Activated naive CD4-positive, alpha-beta T cell treated with anti-CD3 and anti-CD28 coated beads for 36 hours (primary cell): ENCODE measurements at regions not wholly inside any gene's neighbourhood (a gene's known extent, or its start where the extent isn't known, plus 50 kb on each side); places are given as distances from the start of the nearest gene placed in this dataset.
"Not testable (repeated sequence)": the region's sequence is repeated elsewhere in the genome, so short reads cannot be mapped to it uniquely, and the experiment has no call there.

Experiments
- CTCF ChIA-PET: fragments of 350-600 bp; sonication (Branson Sonifier 250); formaldehyde crosslinking; loops from one replicate; lab custom pipeline; 2021; ENCODE audit warnings: antibody characterized with exemption; lab: Charles Lee
- DNase-seq: peaks from one replicate; pipeline ENCODE4 v3.0.0-alpha.2; 2020
- H3K27ac Mint-ChIP-seq: one replicate; pipeline ENCODE4 v1.8.0; 2021; ENCODE audit warnings: mild to moderate bottlenecking, mixed read lengths
- H3K27me3 Mint-ChIP-seq: one replicate; pipeline ENCODE4 v1.8.0; 2021; ENCODE audit warnings: low read depth, mixed read lengths
- H3K36me3 Mint-ChIP-seq: one replicate; pipeline ENCODE4 v1.8.0; 2021; ENCODE audit warnings: low read depth, mixed read lengths
- H3K4me1 Mint-ChIP-seq: one replicate; pipeline ENCODE4 v1.8.0; 2021; ENCODE audit warnings: low read depth, mixed read lengths
- H3K4me3 Mint-ChIP-seq: one replicate; pipeline ENCODE4 v1.8.0; 2021; ENCODE audit warnings: mild to moderate bottlenecking, moderate library complexity, mixed read lengths
- H3K9me3 Mint-ChIP-seq: one replicate; pipeline ENCODE4 v1.8.0; 2021; ENCODE audit warnings: mixed read lengths
- intact Hi-C: fragments of 100-400 bp; cut with micrococcal nuclease; formaldehyde crosslinking; loops from one replicate; pipeline ENCODE4 v1.15.1; 2023

DNA sequence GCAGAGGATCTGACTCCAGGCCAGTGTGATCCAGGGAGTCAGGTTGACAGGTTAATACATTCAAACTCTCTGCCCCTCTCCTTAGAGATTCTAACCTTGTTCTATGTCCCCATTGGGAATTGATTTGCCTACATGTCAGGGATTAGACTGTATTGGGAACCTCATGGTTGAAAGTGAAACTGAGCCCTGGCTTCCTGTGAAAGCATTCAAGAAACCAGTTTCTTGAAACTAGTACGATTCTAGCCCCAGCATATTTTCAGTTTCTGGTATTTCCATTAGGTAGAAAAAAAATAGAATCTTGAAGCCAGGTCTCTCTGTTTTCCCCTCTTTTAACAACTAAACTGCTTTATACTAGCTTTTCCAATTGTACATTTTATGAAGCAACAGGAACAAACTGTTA, 140.4 kb upstream of the ABI3BP start:
- intact Hi-C loops: no loop called here
- no peaks in the 10 kb centered on the region for H3K36me3 Mint-ChIP-seq
- peaks cover 11% of the 10 kb centered on the region for H3K4me1 Mint-ChIP-seq
- H3K4me3 Mint-ChIP-seq: no peak overlapping the region
- H3K27ac Mint-ChIP-seq: no peak overlapping the region
- CTCF ChIA-PET: no interaction called here
- H3K27me3 Mint-ChIP-seq: no peaks in the 10 kb centered on the region
- DNase-seq: no peak
- peaks cover 3% of the 10 kb centered on the region for H3K9me3 Mint-ChIP-seq

DNA sequence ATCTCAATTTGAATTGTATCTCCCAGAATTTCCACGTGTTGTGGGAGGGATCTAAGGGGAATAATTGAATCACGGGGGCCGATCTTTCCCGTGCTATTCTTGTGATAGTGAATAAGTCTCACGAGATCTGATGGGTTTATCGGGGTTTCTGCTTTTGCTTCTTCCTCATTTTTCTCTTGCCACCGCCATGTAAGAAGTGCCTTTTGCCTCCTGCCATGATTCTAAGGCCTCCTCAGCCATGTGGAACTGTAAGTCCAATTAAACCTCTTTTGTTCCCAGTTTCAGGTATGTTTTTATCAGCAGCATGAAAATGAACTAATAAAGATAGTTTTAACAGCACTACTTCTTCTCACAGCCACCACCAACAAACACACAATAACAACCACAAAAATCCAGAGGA, 140.0 kb upstream of the ABI3BP start:
- H3K36me3 Mint-ChIP-seq, H3K9me3 Mint-ChIP-seq, intact Hi-C loops, H3K27me3 Mint-ChIP-seq, DNase-seq, CTCF ChIA-PET, H3K4me3 Mint-ChIP-seq, H3K27ac Mint-ChIP-seq: not testable (repeated sequence)
- peaks cover 11% of the 10 kb centered on the region for H3K4me1 Mint-ChIP-seq

DNA sequence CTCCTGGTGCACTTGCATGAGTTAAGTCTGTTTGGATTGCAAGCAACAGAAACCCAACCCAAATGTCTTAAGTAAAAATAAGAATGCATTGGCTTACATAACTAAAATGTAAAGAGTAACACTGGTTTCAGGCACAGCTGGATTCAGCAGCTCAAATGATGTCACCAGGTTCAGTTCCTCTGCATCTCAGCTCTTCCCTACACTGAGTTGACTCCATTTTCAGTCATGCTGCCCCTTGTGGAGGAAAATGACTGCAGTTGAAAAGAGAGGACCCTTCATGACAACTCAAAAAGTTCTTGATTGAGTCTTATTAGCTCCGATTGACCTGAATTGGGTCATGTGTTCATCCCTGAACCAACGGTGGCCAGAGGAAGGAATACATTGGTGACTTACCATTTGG, 138.5 kb upstream of the ABI3BP start:
- Mint-ChIP-seq H3K9me3 (peaks cover 3% of the 10 kb centered on the region), H3K4me3 (no peak overlapping the region), H3K27ac (peak overlapping the region; percentile 6), H3K36me3 (no peaks in the 10 kb centered on the region), H3K27me3 (peaks cover 7% of the 10 kb centered on the region), H3K4me1 (peaks cover 11% of the 10 kb centered on the region)
- CTCF ChIA-PET: interaction anchor here (1.0 to 1.1 kb wide), 2 partner anchors 15 to 28 kb away, joined by 3 read pairs; no protein-coding TSS in a partner anchor
- intact Hi-C loops: no loop called here
- DNase-seq: no peak

DNA sequence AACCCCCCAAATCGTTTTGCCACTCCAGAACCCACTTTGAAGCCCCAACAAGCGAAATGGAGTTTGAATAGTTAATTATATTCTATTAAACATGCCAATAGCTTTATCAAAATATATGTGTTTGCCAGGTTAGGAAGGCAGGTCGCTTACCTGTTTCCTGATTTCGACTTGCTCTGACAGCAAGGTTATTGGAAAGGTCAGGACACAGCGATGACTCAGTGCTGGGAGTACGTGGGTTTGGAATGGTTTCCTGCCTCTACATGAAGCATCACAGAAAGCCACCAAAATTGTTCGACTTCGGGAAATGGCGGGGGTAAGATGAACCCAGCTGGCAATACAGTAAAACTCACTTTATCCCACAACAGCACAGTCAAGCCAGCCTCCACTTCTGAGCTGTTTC, 135.6 kb upstream of the ABI3BP start:
- Mint-ChIP-seq H3K27me3 (peaks cover 17% of the 10 kb centered on the region), H3K36me3 (no peaks in the 10 kb centered on the region), H3K27ac (no peak overlapping the region), H3K9me3 (peaks cover 3% of the 10 kb centered on the region), H3K4me1 (peaks cover 7% of the 10 kb centered on the region), H3K4me3 (no peak overlapping the region)
- CTCF ChIA-PET: no interaction called here
- intact Hi-C loops: no loop called here
- DNase-seq: no peak

DNA sequence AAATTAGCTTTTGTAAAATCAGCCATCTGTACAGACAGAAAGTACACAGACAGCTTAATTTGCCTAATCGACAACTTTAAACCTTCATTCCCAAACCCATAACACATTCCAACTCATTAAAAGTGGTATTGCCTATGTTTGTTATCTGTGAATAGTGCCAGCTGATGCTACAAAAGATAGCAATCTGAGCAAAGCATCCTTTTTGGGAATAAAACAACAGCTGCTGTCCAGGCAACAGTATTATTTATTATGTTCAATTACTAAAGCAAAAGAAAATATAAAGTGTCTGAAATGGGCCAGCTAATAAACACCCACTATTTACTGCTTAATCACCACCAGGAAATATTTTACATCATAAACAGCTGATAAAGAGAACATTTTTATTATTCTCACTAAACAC, 134.8 kb upstream of the ABI3BP start:
- CTCF ChIA-PET: interaction anchor here (0.6 kb wide), 1 partner anchor 517 kb away, joined by 3 read pairs; no protein-coding TSS in a partner anchor

DNA sequence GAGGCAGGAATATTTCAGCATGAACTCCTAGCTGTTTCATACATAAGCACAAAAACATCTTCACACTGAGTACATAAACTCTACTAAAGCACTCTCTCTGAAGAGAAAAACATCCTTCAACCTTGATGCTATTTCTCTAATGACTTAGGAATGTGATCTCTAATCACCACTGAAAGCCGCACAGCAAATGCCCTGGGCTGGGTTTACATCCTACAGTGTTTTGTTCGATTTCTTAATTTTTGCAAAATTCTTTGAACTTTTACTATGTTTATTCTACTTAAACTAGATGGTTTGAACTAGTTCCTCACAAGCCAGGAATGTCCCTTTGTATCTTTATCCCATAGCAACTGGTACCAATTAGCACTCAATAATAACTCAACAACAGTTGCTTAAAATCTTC, 130.9 kb upstream of the ABI3BP start:
- Mint-ChIP-seq H3K27ac (no peak overlapping the region), H3K9me3 (no peaks in the 10 kb centered on the region), H3K4me1 (no peaks in the 10 kb centered on the region), H3K4me3 (no peak overlapping the region), H3K36me3 (no peaks in the 10 kb centered on the region), H3K27me3 (peaks cover 19% of the 10 kb centered on the region)
- DNase-seq: no peak
- intact Hi-C loops: no loop called here
- CTCF ChIA-PET: no interaction called here

More for the DNA sequence above, 134.8 kb upstream of the ABI3BP start:
- Mint-ChIP-seq H3K27me3 (peaks cover 17% of the 10 kb centered on the region), H3K36me3 (no peaks in the 10 kb centered on the region), H3K4me1 (no peaks in the 10 kb centered on the region), H3K4me3 (no peak overlapping the region), H3K27ac (no peak overlapping the region), H3K9me3 (no peaks in the 10 kb centered on the region)
- DNase-seq: no peak
- intact Hi-C loops: no loop called here

DNA sequence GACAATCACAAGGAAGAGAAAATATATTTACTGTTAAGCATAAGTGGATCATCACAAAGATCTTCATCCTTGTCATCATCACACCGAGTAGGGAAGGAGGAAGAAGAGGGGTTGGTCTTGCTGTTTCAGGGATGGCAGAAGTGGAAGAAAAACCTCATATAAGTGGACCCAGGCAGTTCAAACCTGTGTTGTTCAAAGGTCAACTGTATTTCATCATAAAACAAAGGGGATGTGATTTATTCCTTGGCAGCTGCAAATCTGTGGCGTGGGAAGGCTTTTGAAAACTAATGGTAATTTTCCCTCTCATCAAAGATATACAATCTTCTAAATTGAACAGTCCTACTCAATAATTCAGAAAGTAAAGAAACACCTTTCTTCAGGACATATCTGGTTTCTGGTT, 129.9 kb upstream of the ABI3BP start:
- H3K9me3 Mint-ChIP-seq: no peaks in the 10 kb centered on the region
- no peak for DNase-seq
- H3K27me3 Mint-ChIP-seq: peaks cover 22% of the 10 kb centered on the region
- no peak overlapping the region for H3K27ac Mint-ChIP-seq
- no peaks in the 10 kb centered on the region for H3K36me3 Mint-ChIP-seq
- H3K4me1 Mint-ChIP-seq: no peaks in the 10 kb centered on the region
- CTCF ChIA-PET: no interaction called here
- intact Hi-C loops: no loop called here
- H3K4me3 Mint-ChIP-seq: no peak overlapping the region

DNA sequence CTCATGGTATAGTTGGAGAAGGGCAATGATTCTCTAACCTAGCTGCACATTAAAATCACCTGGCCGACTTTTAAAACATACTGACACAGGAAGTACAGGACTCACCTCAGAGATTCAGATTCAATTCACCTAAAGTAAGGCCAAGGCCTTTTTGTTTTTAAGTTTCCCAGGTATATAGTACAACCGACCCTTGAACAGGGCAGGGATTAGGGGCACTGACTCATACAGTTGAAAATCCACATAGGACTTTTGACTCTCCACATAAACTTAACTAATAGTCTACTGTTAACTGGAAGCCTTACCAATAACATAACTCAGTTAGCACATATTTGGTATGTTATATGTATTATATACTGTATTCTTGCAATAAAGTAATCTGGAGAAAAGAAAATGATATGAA, 129.5 kb upstream of the ABI3BP start:
- CTCF ChIA-PET: no interaction called here
- Mint-ChIP-seq H3K4me3 (no peak overlapping the region), H3K27me3 (peaks cover 22% of the 10 kb centered on the region), H3K9me3 (no peaks in the 10 kb centered on the region), H3K36me3 (no peaks in the 10 kb centered on the region), H3K4me1 (no peaks in the 10 kb centered on the region), H3K27ac (no peak overlapping the region)
- intact Hi-C loops: no loop called here
- DNase-seq: no peak

DNA sequence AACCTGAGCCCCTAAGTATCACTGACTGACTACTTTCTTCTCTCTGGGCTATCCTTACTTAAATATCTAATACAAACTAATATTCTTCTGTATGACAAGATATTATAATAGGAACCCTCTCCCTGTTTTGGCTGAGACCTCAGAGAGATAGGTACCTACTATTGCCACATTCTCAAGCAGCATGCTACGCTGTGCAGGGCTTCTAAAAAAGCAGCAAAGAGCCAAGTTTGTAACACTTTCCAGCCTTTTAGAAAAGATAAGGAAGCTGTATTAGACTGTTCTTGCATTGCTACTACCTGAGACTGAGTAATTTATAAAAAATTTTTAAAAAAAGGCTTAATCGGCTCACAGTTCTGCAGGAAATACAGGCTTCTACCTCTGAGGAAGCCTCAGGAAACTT, 126.8 kb upstream of the ABI3BP start:
- Mint-ChIP-seq H3K4me3 (no peak overlapping the region), H3K4me1 (no peaks in the 10 kb centered on the region), H3K27me3 (peaks cover 13% of the 10 kb centered on the region), H3K9me3 (no peaks in the 10 kb centered on the region), H3K27ac (no peak overlapping the region), H3K36me3 (no peaks in the 10 kb centered on the region)
- no peak for DNase-seq
- CTCF ChIA-PET: no interaction called here
- intact Hi-C loops: no loop called here

DNA sequence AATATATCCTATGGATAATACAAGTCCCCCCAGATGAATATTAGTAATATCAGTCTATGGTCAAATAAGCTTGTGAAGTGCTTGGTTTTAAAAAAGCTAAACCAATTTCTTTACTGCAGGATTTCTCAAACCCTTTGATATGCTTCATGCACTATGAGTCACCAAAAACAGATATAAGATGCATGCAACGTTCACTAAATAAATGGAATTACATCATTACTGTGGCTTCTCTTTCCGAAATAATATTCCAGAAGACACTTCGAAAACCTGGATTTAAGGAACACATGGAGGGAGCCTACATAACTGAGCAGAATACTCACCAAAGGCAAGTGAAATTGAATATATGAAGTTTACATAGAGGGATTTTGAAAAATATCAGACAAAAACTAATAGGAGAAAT, 126.3 kb upstream of the ABI3BP start:
- peaks cover 10% of the 10 kb centered on the region for H3K27me3 Mint-ChIP-seq
- H3K4me3 Mint-ChIP-seq: no peak overlapping the region
- no peaks in the 10 kb centered on the region for H3K9me3 Mint-ChIP-seq
- CTCF ChIA-PET: no interaction called here
- H3K36me3 Mint-ChIP-seq: no peaks in the 10 kb centered on the region
- no peak overlapping the region for H3K27ac Mint-ChIP-seq
- no peak for DNase-seq
- no peaks in the 10 kb centered on the region for H3K4me1 Mint-ChIP-seq
- intact Hi-C loops: no loop called here

DNA sequence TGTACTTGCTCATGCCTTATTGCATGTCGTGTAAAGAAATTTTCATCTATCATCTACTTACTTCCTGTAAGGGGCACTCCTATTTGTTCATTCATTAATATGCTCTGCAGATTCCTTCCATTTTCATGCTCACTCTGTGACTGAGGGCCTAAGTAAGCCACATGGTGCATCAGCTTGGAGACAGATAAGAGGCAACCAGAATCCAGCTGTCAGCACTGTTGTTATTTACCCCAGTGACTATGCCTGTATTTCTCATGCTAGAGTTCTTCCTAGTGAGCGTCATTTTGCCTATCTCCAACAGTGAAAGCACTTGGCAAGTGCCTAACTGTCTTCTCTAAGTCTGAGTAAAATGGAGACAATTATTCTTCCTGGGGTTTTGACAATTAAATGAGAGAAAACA, 124.8 kb upstream of the ABI3BP start:
- H3K4me3 Mint-ChIP-seq: no peak overlapping the region
- H3K27me3 Mint-ChIP-seq: peaks cover 4% of the 10 kb centered on the region
- no peak for DNase-seq
- H3K4me1 Mint-ChIP-seq: no peaks in the 10 kb centered on the region
- intact Hi-C loops: no loop called here
- CTCF ChIA-PET: no interaction called here
- no peak overlapping the region for H3K27ac Mint-ChIP-seq
- no peaks in the 10 kb centered on the region for H3K9me3 Mint-ChIP-seq
- H3K36me3 Mint-ChIP-seq: no peaks in the 10 kb centered on the region

DNA sequence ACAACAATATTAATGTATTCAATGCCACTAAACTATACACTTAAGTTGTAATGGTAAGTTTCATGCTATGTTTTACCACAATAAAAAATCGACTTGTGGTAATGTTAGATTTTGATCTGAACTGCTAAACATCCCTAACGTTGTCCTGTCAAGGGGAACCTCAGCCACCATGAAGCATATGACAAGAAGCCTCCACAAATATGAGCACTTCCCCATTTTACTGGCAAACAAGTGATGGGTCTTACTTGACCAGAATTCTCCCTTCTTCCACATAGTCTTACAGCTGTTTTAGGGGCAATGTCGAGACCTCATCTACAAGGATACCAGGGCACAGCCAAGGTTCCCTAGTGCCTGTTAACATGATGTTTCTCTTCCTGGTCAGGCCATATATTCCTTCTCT, 124.2 kb upstream of the ABI3BP start:
- Mint-ChIP-seq H3K27ac (no peak overlapping the region), H3K9me3 (no peaks in the 10 kb centered on the region), H3K4me3 (no peak overlapping the region), H3K36me3 (no peaks in the 10 kb centered on the region), H3K4me1 (no peaks in the 10 kb centered on the region), H3K27me3 (peaks cover 4% of the 10 kb centered on the region)
- intact Hi-C loops: no loop called here
- CTCF ChIA-PET: no interaction called here
- DNase-seq: no peak

DNA sequence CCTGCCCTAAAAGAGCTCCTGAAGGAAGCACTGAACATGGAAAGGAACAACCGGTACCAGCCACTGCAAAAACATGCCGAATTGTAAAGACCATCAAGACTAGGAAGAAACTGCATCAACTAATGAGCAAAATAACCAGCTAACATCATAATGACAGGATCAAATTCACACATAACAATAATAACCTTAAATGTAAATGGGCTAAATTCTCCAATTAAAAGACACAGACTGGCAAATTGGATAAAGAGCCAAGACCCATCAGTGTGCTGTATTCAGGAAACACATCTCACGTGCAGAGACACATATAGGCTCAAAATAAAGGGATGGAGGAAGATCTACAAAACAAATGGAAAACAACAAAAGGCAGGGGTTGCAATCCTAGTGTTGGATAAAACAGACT, 117.1 kb upstream of the ABI3BP start:
- H3K27ac Mint-ChIP-seq, CTCF ChIA-PET, intact Hi-C loops, H3K4me3 Mint-ChIP-seq, H3K27me3 Mint-ChIP-seq, DNase-seq, H3K4me1 Mint-ChIP-seq, H3K36me3 Mint-ChIP-seq: not testable (repeated sequence)
- H3K9me3 Mint-ChIP-seq: peaks cover 15% of the 10 kb centered on the region

DNA sequence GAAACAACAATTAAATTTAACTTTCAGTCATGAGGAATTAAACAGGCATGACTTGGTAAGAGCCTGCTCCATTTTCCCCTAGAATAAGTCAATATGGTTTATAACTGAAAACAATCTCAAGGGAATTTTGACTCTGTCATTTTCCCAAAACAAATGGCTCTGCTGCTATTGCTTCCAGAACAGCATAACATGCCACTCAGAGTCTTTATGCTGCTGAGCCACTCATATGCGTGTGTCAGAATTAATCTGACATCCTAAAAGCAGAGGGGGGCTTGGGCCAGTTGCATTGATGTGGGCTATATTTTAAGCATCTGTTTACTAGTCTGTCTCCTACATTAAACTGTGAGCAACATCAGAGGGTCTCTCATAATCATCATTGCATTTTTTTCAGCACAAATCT, 111.1 kb upstream of the ABI3BP start:
- H3K4me3 Mint-ChIP-seq: no peak overlapping the region
- H3K27ac Mint-ChIP-seq: no peak overlapping the region
- H3K36me3 Mint-ChIP-seq: no peaks in the 10 kb centered on the region
- CTCF ChIA-PET: no interaction called here
- peaks cover 14% of the 10 kb centered on the region for H3K27me3 Mint-ChIP-seq
- DNase-seq: no peak
- H3K4me1 Mint-ChIP-seq: no peaks in the 10 kb centered on the region
- intact Hi-C loops: no loop called here
- H3K9me3 Mint-ChIP-seq: peaks cover under 1% of the 10 kb centered on the region
